ENCODE measurements at regions not wholly inside any gene's neighbourhood (a gene's known extent, or its start where the extent isn't known, plus 50 kb on each side); places are given as distances from the start of the nearest gene placed in this dataset.

- no peaks in the 10 kb centered on the region for H3K27me3 ChIP-seq
- no peak overlapping the region for H3K27ac ChIP-seq
- intact Hi-C loops (cut with DNase I): no loop called here
- TF ChIP-seq CTCF (IDR thresholded peaks at IDR 0.05): no peak
- H3K4me1 ChIP-seq: no peaks in the 10 kb centered on the region
- H3K36me3 ChIP-seq: no peaks in the 10 kb centered on the region
- no peak overlapping the region for H3K4me3 ChIP-seq
- DNase-seq: no peak
- no peaks in the 10 kb centered on the region for H3K9me3 ChIP-seq
- H3K9ac ChIP-seq (ENCODE audit: low read depth in 2 of 2, low read length in 2 of 2): no peak overlapping the region
Observed at GRCh38 chr9:119801311-119801710, 432.1 kb upstream of the BRINP1 start.

DNA sequence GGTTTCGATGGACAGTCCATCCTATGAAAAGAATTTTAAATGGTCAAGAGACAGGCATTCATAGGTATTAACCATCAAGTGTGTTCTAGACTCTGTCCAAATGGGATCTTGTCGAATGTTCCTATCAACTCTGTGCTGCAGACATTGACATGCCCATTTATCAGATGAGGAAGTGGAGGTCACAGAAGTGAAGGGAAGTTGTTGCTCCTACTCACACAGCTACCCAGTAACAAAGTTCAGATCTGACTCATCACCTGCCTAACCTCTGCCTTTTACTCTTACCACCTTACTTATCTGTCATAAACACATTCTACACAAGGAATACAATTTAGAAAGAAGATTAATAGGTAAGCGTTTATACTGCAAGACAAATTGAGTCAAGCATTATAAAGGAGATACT, 426.2 kb upstream of the BRINP1 start:
- Histone ChIP-seq H3K4me3 (no peak overlapping the region), H3K9me3 (no peaks in the 10 kb centered on the region), H3K36me3 (no peaks in the 10 kb centered on the region), H3K9ac (ENCODE audit: low read depth in 2 of 2, low read length in 2 of 2) (no peak overlapping the region), H3K4me1 (no peaks in the 10 kb centered on the region), H3K27me3 (no peaks in the 10 kb centered on the region), H3K27ac (no peak overlapping the region)
- no peak for DNase-seq
- intact Hi-C loops (cut with DNase I): no loop called here
- TF ChIP-seq CTCF (IDR thresholded peaks at IDR 0.05): no peak

GRCh38 chr9:119794836-119795235, 425.6 kb upstream of the BRINP1 start:
- Histone ChIP-seq H3K9ac (ENCODE audit: low read depth in 2 of 2, low read length in 2 of 2) (no peak overlapping the region), H3K4me1 (no peaks in the 10 kb centered on the region), H3K27me3 (no peaks in the 10 kb centered on the region), H3K4me3 (no peak overlapping the region), H3K36me3 (no peaks in the 10 kb centered on the region), H3K9me3 (no peaks in the 10 kb centered on the region), H3K27ac (no peak overlapping the region)
- DNase-seq: no peak
- no peak for TF ChIP-seq CTCF (IDR thresholded peaks at IDR 0.05)
- intact Hi-C loops (cut with DNase I): no loop called here

DNA sequence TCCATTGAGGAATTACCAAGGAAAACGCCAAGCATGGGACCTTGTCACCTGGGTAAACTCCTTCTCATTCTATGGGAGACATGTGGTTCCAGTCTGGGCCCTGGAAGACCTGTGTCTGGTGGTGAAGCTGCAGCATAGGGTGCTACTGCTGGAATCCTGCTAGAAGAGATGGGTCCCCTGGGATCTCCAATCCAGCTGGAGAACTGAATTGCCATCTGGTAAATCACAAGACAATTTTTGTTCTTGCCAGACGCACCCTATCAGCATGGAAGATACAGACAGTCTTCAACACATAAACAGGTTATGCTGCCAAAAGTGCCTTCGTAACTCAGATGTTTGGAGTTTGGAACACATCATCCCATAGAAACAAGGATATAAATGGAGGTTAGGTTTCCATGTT, 424.0 kb upstream of the BRINP1 start:
- H3K9ac ChIP-seq (ENCODE audit: low read depth in 2 of 2, low read length in 2 of 2): no peak overlapping the region
- no peak overlapping the region for H3K27ac ChIP-seq
- H3K27me3 ChIP-seq: no peaks in the 10 kb centered on the region
- TF ChIP-seq CTCF (IDR thresholded peaks at IDR 0.05): no peak
- intact Hi-C loops (cut with DNase I): no loop called here
- H3K36me3 ChIP-seq: no peaks in the 10 kb centered on the region
- H3K9me3 ChIP-seq: no peaks in the 10 kb centered on the region
- H3K4me1 ChIP-seq: no peaks in the 10 kb centered on the region
- no peak overlapping the region for H3K4me3 ChIP-seq
- DNase-seq: no peak

DNA sequence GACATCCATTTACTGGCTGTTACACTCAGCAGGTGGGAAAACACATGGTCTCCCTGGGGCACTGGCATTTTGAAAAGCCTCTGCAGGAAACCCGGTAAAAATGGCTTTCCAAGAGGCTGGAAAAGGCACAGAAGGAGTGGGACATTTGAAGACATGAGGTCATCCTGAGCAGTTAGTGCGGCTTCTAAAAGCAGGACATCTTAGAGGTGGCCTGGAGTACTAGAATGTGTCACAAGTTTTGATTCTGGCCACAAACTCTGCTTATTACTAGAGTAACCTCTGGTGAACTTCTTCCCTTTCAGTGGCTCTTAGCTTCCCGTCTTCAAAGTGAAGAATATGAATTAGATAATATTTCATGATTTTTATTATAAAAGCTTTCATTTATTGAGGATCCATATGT, 423.0 kb upstream of the BRINP1 start:
- intact Hi-C loops (cut with DNase I): no loop called here
- H3K9ac ChIP-seq (ENCODE audit: low read depth in 2 of 2, low read length in 2 of 2): no peak overlapping the region

More for the DNA sequence above, 423.0 kb upstream of the BRINP1 start:
- no peak for DNase-seq
- Histone ChIP-seq H3K36me3 (no peaks in the 10 kb centered on the region), H3K9me3 (no peaks in the 10 kb centered on the region), H3K4me3 (no peak overlapping the region), H3K27ac (no peak overlapping the region), H3K27me3 (no peaks in the 10 kb centered on the region), H3K4me1 (no peaks in the 10 kb centered on the region)
- TF ChIP-seq CTCF (IDR thresholded peaks at IDR 0.05): no peak
